ENCODE measurements at regions not wholly inside any gene's neighbourhood (a gene's known extent, or its start where the extent isn't known, plus 50 kb on each side); places are given as distances from the start of the nearest gene placed in this dataset.

DNA sequence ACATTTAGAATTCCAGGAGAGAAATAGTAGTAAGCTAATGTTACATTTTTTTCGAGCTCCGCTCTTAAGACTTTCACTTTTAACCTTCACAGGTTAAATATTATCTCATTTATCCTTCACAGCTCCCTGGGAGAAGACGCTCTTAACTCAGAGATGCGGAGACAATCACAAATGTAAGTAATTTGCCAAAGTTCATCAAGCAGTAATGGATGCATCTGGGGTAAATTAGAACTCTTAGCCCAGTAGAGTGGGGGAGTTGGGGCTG, 168.5 kb downstream of the SPP2 start:
- TF ChIP-seq, protein P1, sequence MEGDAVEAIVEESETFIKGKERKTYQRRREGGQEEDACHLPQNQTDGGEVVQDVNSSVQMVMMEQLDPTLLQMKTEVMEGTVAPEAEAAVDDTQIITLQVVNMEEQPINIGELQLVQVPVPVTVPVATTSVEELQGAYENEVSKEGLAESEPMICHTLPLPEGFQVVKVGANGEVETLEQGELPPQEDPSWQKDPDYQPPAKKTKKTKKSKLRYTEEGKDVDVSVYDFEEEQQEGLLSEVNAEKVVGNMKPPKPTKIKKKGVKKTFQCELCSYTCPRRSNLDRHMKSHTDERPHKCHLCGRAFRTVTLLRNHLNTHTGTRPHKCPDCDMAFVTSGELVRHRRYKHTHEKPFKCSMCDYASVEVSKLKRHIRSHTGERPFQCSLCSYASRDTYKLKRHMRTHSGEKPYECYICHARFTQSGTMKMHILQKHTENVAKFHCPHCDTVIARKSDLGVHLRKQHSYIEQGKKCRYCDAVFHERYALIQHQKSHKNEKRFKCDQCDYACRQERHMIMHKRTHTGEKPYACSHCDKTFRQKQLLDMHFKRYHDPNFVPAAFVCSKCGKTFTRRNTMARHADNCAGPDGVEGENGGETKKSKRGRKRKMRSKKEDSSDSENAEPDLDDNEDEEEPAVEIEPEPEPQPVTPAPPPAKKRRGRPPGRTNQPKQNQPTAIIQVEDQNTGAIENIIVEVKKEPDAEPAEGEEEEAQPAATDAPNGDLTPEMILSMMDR (conservative IDR thresholded peaks at IDR 0.05 in 1 of 2, IDR thresholded peaks at IDR 0.05 in 1 of 2; ENCODE audit: low read depth in 1 of 2, low read length in 2 of 2) = no peak
- no peak for TF ChIP-seq EZH2 (IDR thresholded peaks at IDR 0.05; ENCODE audit: low read length, missing control alignments)

Measured in fibroblast of lung (primary cell).